HepG2 (cell line): ENCODE measurements at regions not wholly inside any gene's neighbourhood (a gene's known extent, or its start where the extent isn't known, plus 50 kb on each side); places are given as distances from the start of the nearest gene placed in this dataset.

Experiments used
- ATAC-seq: fragments of 200-7000 bp; cut with Tn5 transposase; 3 replicates; pipeline ENCODE4 v1.9.1; 2020; ENCODE audit warnings: mild to moderate bottlenecking, moderate library complexity
- BruUV-seq: library from RNA; stranded (reverse); fragments of 400-500 nt; replicated peaks from 2 replicates; lab custom pipeline; 2021; lab: Mats Ljungman, UMichigan
- CTCF ChIA-PET: fragments of 300-600 bp; formaldehyde crosslinking; extraction: SDS; loops from one replicate; lab custom pipeline; 2021; ENCODE audit warnings: low total read pairs, inconsistent platforms, low intra/inter-chr PET ratio; lab: Yijun Ruan, JAX
- POLR2A ChIA-PET: fragments of 350-600 bp; sonication (Branson Sonifier 250); formaldehyde crosslinking; loops from one replicate; lab custom pipeline; 2020; ENCODE audit warnings: antibody characterized with exemption, inconsistent platforms; lab: Yijun Ruan, JAX
- DNase-seq: peaks from one replicate; pipeline ENCODE4 v3.0.0-alpha.2; 2015; ENCODE audit warnings: low spot score
- FAIRE-seq: peaks from 3 replicates; lab custom pipeline; 2011; peaks lifted over from hg19 to GRCh38; lab: Jason Lieb, UNC
- H2AFZ ChIP-seq: one replicate; pipeline ENCODE4 v1.6.1; 2011; ENCODE audit warnings: low read length, inconsistent platforms
- H3K27ac ChIP-seq: fragments of 300-600 bp; 3 replicates; pipeline ENCODE4 v1.8.0; 2011; ENCODE audit warnings: mixed run types, mild to moderate bottlenecking, mixed read lengths, low read length, inconsistent platforms; ENCODE audit not compliant: insufficient read depth; ENCODE audit errors: extremely low read length
- H3K27me3 ChIP-seq, 2 experiments: fragments of 200-600 bp in 1 of 2; 2 replicates in 1 of 2; 3 replicates in 1 of 2; pipeline versions ENCODE4 v1.6.0 to v1.8.0; 2011; ENCODE audit warnings: low read length in 2 of 2, mild to moderate bottlenecking in 2 of 2, moderate library complexity in 2 of 2, inconsistent platforms in 1 of 2; ENCODE audit not compliant: insufficient read depth in 2 of 2, control insufficient read depth in 1 of 2
- H3K36me3 ChIP-seq, 2 experiments: fragments of 200-600 bp in 1 of 2; replicated peaks in 1 of 2; 2 replicates in 1 of 2; 3 replicates in 1 of 2; pipeline versions ENCODE4 v1.5.1 to v1.8.0; 2011; ENCODE audit warnings: low read length in 2 of 2, inconsistent platforms in 1 of 2; ENCODE audit not compliant: insufficient read depth in 2 of 2, control insufficient read depth in 1 of 2
- H3K4me1 ChIP-seq: 2 replicates; pipeline ENCODE4 v1.5.1; 2012; ENCODE audit warnings: low read length, inconsistent platforms; ENCODE audit not compliant: insufficient read depth
- H3K4me2 ChIP-seq: 2 replicates; pipeline ENCODE4 v1.6.0; 2011; ENCODE audit warnings: low read depth, low read length, inconsistent platforms
- H3K4me3 ChIP-seq, 3 experiments: fragments of 200-600 bp in 1 of 3; sonication (generic), shearing (Covaris generic) in 1 of 3; replicated peaks in 1 of 3; 2 replicates each; pipeline ENCODE4 v1.5.1; 2011 to 2016; ENCODE audit warnings: low read length in 3 of 3, inconsistent platforms in 2 of 3, low read depth in 2 of 3, mild to moderate bottlenecking in 2 of 3, control low read depth in 1 of 3, mixed read lengths in 1 of 3; ENCODE audit not compliant: insufficient read depth in 1 of 3
- H3K79me2 ChIP-seq: one replicate; pipeline ENCODE4 v1.6.1; 2011; ENCODE audit warnings: low read length, inconsistent platforms; ENCODE audit not compliant: insufficient read depth
- H3K9ac ChIP-seq: 2 replicates; pipeline ENCODE4 v1.6.0; 2011; ENCODE audit warnings: mild to moderate bottlenecking, low read depth, low read length, inconsistent platforms; ENCODE audit not compliant: insufficient read depth
- H3K9me3 ChIP-seq: 2 replicates; pipeline ENCODE4 v1.5.1; 2012; ENCODE audit warnings: mild to moderate bottlenecking, low read length
- H4K20me1 ChIP-seq: 2 replicates; pipeline ENCODE4 v1.6.0; 2011; ENCODE audit warnings: inconsistent platforms, mild to moderate bottlenecking, low read length, moderate library complexity; ENCODE audit not compliant: insufficient read depth
- GFI1 ChIP-seq: sonication (generic); formaldehyde crosslinking; IDR thresholded peaks from 2 replicates; pipeline ENCODE4 v1.5.0; 2020; ENCODE audit warnings: missing genetic modification reagents, mild to moderate bottlenecking, borderline replicate concordance
- KMT2A ChIP-seq: sonication (generic); formaldehyde crosslinking; IDR thresholded peaks from 2 replicates; pipeline ENCODE4 v1.4.0; 2020; ENCODE audit warnings: missing genetic modification reagents
- MIXL1 ChIP-seq: IDR thresholded peaks from 2 replicates; pipeline ENCODE4 v1.6.1; 2016
- PRPF4 ChIP-seq: fragments of 200-400 bp; formaldehyde crosslinking; IDR thresholded peaks from 2 replicates; pipeline ENCODE4 v1.6.1; 2016; ENCODE audit warnings: low read length, low read depth; ENCODE audit not compliant: poor library complexity, severe bottlenecking
- TRIM24 ChIP-seq: sonication (generic); formaldehyde crosslinking; IDR thresholded peaks from 2 replicates; pipeline ENCODE4 v1.8.0; 2022; ENCODE audit warnings: mild to moderate bottlenecking, missing genetic modification reagents
- ZFP90 ChIP-seq: sonication (generic); formaldehyde crosslinking; IDR thresholded peaks from 2 replicates; pipeline ENCODE4 v1.8.0; 2022; ENCODE audit warnings: missing genetic modification reagents, mild to moderate bottlenecking, inconsistent platforms, borderline replicate concordance
- ZNF230 ChIP-seq: sonication (generic); formaldehyde crosslinking; IDR thresholded peaks from 2 replicates; pipeline ENCODE4 v1.4.0; 2020; ENCODE audit warnings: mild to moderate bottlenecking, missing genetic modification reagents
- WGBS: methylation state at CpG from one replicate; pipeline ENCODE4 v1.1.6; 2017; ENCODE audit warnings: low lambda C conversion rate; 5-methylcytosine and 5-hydroxymethylcytosine counted together
- in situ Hi-C: cut with HindIII; loops from 2 replicates; pipeline ENCODE4 v1.10.0; 2017; ENCODE audit warnings: low pct_unique_long_range_greater_than_20kb; ENCODE audit not compliant: extremely low pct_ligation_motif_present
- intact Hi-C: fragments of 100-400 bp; cut with micrococcal nuclease; formaldehyde crosslinking; loops from one replicate; pipeline ENCODE4 v1.10.0; 2022; ENCODE audit not compliant: unreplicated experiment
- TF ChIP-seq, protein P1 (sequence below): IDR thresholded peaks from 2 replicates; pipeline ENCODE4 v1.6.1; 2012; ENCODE audit warnings: low read length, improper control_type of control experiment
- TF ChIP-seq, protein P2 (sequence below): IDR thresholded peaks from 2 replicates; pipeline ENCODE4 v1.4.0; 2020; ENCODE audit warnings: mild to moderate bottlenecking, missing genetic modification reagents
- TF ChIP-seq, protein P3 (sequence below): sonication (generic); formaldehyde crosslinking; IDR thresholded peaks from 2 replicates; pipeline ENCODE4 v1.8.1; 2023; ENCODE audit warnings: mild to moderate bottlenecking, missing genetic modification reagents, borderline replicate concordance
- TF ChIP-seq, protein P4 (sequence below): sonication (generic); formaldehyde crosslinking; conservative IDR thresholded peaks from 2 replicates; pipeline ENCODE4 v1.4.0; 2020; ENCODE audit warnings: missing genetic modification reagents

DNA sequence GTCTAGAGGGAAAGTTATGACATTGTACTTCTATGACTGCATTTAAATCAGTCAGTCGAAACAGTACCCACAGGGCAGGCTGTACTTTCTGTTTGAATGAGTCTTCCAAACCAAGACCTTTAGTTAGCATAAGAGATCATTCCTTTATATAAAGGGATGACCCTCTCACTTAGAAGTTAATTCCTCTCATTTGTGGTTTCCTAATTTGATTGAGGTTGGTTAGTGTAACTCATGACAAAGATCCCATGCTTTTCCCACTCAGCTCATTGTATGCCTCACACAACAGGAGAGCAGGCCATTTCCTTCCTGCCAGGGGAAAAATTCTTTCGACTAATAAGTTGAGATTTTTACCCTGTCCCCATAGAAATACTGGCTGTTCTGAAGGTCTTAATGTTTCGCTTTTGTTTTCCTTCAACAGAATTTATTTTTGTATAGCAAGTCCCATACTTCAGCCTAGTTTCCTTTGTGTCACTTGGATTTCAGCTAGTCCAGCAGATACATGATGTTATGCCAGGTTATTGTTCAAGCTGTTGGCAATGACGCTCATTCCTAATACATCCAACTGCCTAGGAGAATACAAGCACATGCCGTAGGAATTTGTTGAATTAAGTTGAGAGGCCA is 500.7 kb downstream of the SPATA31D1 start (continued):
- TF ChIP-seq KMT2A (CRISPR knock-in tag) (no peak), MIXL1 (CRISPR knock-in tag) (no peak)
- TF ChIP-seq, protein P1, sequence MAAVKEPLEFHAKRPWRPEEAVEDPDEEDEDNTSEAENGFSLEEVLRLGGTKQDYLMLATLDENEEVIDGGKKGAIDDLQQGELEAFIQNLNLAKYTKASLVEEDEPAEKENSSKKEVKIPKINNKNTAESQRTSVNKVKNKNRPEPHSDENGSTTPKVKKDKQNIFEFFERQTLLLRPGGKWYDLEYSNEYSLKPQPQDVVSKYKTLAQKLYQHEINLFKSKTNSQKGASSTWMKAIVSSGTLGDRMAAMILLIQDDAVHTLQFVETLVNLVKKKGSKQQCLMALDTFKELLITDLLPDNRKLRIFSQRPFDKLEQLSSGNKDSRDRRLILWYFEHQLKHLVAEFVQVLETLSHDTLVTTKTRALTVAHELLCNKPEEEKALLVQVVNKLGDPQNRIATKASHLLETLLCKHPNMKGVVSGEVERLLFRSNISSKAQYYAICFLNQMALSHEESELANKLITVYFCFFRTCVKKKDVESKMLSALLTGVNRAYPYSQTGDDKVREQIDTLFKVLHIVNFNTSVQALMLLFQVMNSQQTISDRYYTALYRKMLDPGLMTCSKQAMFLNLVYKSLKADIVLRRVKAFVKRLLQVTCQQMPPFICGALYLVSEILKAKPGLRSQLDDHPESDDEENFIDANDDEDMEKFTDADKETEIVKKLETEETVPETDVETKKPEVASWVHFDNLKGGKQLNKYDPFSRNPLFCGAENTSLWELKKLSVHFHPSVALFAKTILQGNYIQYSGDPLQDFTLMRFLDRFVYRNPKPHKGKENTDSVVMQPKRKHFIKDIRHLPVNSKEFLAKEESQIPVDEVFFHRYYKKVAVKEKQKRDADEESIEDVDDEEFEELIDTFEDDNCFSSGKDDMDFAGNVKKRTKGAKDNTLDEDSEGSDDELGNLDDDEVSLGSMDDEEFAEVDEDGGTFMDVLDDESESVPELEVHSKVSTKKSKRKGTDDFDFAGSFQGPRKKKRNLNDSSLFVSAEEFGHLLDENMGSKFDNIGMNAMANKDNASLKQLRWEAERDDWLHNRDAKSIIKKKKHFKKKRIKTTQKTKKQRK = no peak

DNA sequence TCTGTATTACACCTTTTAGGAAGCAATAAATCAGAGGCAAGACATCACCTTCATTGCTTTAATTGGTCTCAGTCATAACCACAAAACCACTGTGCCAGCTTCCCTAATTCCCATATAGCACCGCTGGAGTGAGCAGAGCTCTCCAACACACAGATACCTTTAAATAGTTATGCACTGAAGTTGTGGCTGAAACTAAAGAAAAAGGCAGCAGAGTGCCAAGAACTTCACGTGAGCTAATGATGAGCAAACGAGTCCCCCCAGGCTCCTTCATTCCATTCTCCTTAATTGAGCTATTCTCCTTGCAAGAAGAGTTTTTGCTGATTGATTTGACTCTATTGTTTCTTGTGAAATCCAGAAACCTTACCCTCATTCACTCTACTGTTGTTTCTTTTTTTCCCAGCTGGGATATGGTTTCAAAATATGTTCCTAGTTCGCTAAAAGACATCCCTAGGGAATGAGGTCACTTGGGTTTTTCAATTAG is 501.5 kb downstream of the SPATA31D1 start:
- TF ChIP-seq, protein P2, sequence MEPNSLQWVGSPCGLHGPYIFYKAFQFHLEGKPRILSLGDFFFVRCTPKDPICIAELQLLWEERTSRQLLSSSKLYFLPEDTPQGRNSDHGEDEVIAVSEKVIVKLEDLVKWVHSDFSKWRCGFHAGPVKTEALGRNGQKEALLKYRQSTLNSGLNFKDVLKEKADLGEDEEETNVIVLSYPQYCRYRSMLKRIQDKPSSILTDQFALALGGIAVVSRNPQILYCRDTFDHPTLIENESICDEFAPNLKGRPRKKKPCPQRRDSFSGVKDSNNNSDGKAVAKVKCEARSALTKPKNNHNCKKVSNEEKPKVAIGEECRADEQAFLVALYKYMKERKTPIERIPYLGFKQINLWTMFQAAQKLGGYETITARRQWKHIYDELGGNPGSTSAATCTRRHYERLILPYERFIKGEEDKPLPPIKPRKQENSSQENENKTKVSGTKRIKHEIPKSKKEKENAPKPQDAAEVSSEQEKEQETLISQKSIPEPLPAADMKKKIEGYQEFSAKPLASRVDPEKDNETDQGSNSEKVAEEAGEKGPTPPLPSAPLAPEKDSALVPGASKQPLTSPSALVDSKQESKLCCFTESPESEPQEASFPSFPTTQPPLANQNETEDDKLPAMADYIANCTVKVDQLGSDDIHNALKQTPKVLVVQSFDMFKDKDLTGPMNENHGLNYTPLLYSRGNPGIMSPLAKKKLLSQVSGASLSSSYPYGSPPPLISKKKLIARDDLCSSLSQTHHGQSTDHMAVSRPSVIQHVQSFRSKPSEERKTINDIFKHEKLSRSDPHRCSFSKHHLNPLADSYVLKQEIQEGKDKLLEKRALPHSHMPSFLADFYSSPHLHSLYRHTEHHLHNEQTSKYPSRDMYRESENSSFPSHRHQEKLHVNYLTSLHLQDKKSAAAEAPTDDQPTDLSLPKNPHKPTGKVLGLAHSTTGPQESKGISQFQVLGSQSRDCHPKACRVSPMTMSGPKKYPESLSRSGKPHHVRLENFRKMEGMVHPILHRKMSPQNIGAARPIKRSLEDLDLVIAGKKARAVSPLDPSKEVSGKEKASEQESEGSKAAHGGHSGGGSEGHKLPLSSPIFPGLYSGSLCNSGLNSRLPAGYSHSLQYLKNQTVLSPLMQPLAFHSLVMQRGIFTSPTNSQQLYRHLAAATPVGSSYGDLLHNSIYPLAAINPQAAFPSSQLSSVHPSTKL (CRISPR knock-in tag) = no peak
- TF ChIP-seq, protein P3, sequence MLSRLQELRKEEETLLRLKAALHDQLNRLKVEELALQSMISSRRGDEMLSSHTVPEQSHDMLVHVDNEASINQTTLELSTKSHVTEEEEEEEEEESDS (CRISPR knock-in tag) = no peak
- TF ChIP-seq PRPF4 (no peak), TRIM24 (no peak), ZNF230 (CRISPR knock-in tag) (no peak), GFI1 (no peak), ZFP90 (CRISPR knock-in tag) (no peak)
- TF ChIP-seq, protein P4, sequence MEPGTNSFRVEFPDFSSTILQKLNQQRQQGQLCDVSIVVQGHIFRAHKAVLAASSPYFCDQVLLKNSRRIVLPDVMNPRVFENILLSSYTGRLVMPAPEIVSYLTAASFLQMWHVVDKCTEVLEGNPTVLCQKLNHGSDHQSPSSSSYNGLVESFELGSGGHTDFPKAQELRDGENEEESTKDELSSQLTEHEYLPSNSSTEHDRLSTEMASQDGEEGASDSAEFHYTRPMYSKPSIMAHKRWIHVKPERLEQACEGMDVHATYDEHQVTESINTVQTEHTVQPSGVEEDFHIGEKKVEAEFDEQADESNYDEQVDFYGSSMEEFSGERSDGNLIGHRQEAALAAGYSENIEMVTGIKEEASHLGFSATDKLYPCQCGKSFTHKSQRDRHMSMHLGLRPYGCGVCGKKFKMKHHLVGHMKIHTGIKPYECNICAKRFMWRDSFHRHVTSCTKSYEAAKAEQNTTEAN (CRISPR knock-in tag) = no peak
- TF ChIP-seq, all 625 proteins: peak for 0
- Histone ChIP-seq H3K27me3 (no peaks in the 10 kb centered on the region; a peak in 1 of 5 replicates), H3K9ac (no peak overlapping the region), H3K27ac (no peak overlapping the region), H3K4me2 (no peak overlapping the region), H3K79me2 (no peaks in the 10 kb centered on the region), H3K4me1 (peaks cover 30% of the 10 kb centered on the region), H4K20me1 (no peaks in the 10 kb centered on the region), H3K4me3 (no peak overlapping the region), H3K36me3 (no peaks in the 10 kb centered on the region), H3K9me3 (no peaks in the 10 kb centered on the region), H2AFZ (no peak overlapping the region)
- DNase-seq = no peak
- ChIA-PET CTCF (no interaction called here), POLR2A (no interaction called here)
- no peak for ATAC-seq
- 34% methylated on average over 4 of the region's 4 CpGs for WGBS
- FAIRE-seq = no peak
- intact Hi-C loops (no loop called here), in situ Hi-C loops (no loop called here)
- BruUV-seq = no TSS peak
